ENCODE measurements at regions not wholly inside any gene's neighbourhood (a gene's known extent, or its start where the extent isn't known, plus 50 kb on each side); places are given as distances from the start of the nearest gene placed in this dataset.

GRCh38 chr18:1488957-1489356 is 584.3 kb downstream of the ADCYAP1 start:
- DNase-seq (ENCODE audit: low spot score) = no peak
- in situ Hi-C loops (cut with MboI; ENCODE audit: low pct_unique_long_range_greater_than_20kb, low sequenced_read_pairs, unreplicated experiment) = no loop called here
- TF ChIP-seq CTCF (IDR thresholded peaks at IDR 0.05; ENCODE audit: extremely low read depth, insufficient read depth, missing control alignments) = no peak

DNA sequence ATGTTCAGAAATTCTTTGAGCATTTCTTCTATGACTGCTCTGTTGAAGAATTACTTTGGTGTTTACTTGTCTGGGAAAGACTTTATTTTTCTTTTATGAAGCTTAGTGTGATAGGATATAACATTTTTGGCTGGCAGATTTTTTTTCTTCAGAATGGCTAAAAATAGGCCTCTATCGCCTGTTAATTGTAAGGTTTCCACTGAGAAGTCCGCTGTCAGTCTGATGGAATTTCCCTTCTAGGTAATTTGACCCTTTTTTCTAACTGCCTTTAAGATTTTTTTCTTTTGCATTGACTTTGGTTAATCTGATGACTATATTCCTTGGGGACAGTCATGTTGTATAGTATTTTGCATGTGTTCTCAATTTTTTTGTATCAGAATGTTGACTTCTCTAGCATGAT is 590.7 kb downstream of the ADCYAP1 start:
- in situ Hi-C loops (cut with MboI; ENCODE audit: low pct_unique_long_range_greater_than_20kb, low sequenced_read_pairs, unreplicated experiment) = no loop called here
- TF ChIP-seq CTCF (IDR thresholded peaks at IDR 0.05; ENCODE audit: extremely low read depth, insufficient read depth, missing control alignments) = no peak
- no peak for DNase-seq (ENCODE audit: low spot score)

GRCh38 chr18:1496096-1496495 is 591.4 kb downstream of the ADCYAP1 start:
- in situ Hi-C loops (cut with MboI; ENCODE audit: low pct_unique_long_range_greater_than_20kb, low sequenced_read_pairs, unreplicated experiment) = no loop called here
- no peak for TF ChIP-seq CTCF (IDR thresholded peaks at IDR 0.05; ENCODE audit: extremely low read depth, insufficient read depth, missing control alignments)
- no peak for DNase-seq (ENCODE audit: low spot score)

GRCh38 chr18:1498216-1498615 is 593.5 kb downstream of the ADCYAP1 start:
- in situ Hi-C loops (cut with MboI; ENCODE audit: low pct_unique_long_range_greater_than_20kb, low sequenced_read_pairs, unreplicated experiment) = no loop called here
- no peak for DNase-seq (ENCODE audit: low spot score)
- no peak for TF ChIP-seq CTCF (IDR thresholded peaks at IDR 0.05; ENCODE audit: extremely low read depth, insufficient read depth, missing control alignments)

GRCh38 chr18:1499265-1499664 is 594.6 kb downstream of the ADCYAP1 start:
- in situ Hi-C loops (cut with MboI; ENCODE audit: low pct_unique_long_range_greater_than_20kb, low sequenced_read_pairs, unreplicated experiment) = no loop called here

GRCh38 chr18:1503847-1504246 is 599.2 kb downstream of the ADCYAP1 start:
- no peak for TF ChIP-seq CTCF (IDR thresholded peaks at IDR 0.05; ENCODE audit: extremely low read depth, insufficient read depth, missing control alignments)
- DNase-seq (ENCODE audit: low spot score) = no peak
- in situ Hi-C loops (cut with MboI; ENCODE audit: low pct_unique_long_range_greater_than_20kb, low sequenced_read_pairs, unreplicated experiment) = no loop called here

More at GRCh38 chr18:1499265-1499664, 594.6 kb downstream of the ADCYAP1 start:
- no peak for TF ChIP-seq CTCF (IDR thresholded peaks at IDR 0.05; ENCODE audit: extremely low read depth, insufficient read depth, missing control alignments)
- DNase-seq (ENCODE audit: low spot score) = no peak

- TF ChIP-seq CTCF (IDR thresholded peaks at IDR 0.05; ENCODE audit: extremely low read depth, insufficient read depth, missing control alignments) = no peak
- in situ Hi-C loops (cut with MboI; ENCODE audit: low pct_unique_long_range_greater_than_20kb, low sequenced_read_pairs, unreplicated experiment) = no loop called here
- no peak for DNase-seq (ENCODE audit: low spot score)
Measured at GRCh38 chr18:1505856-1506255, 601.2 kb downstream of the ADCYAP1 start.

Data from GM13977 (cell line).